C4-2B (cell line): ENCODE measurements at regions not wholly inside any gene's neighbourhood (a gene's known extent, or its start where the extent isn't known, plus 50 kb on each side); places are given as distances from the start of the nearest gene placed in this dataset.

Experiments
- H3K27ac ChIP-seq: fragments of 450-650 bp; 2 replicates; pipeline ENCODE4 v1.5.1; 2017
- ZFX ChIP-seq: fragments of 450-650 bp; IDR thresholded peaks from 2 replicates; pipeline ENCODE4 v1.6.1; 2017
- TF ChIP-seq, protein P1 (sequence below): fragments of 450-650 bp; conservative IDR thresholded peaks from 2 replicates; pipeline ENCODE4 v1.5.1; 2017; ENCODE audit warnings: mild to moderate bottlenecking

DNA sequence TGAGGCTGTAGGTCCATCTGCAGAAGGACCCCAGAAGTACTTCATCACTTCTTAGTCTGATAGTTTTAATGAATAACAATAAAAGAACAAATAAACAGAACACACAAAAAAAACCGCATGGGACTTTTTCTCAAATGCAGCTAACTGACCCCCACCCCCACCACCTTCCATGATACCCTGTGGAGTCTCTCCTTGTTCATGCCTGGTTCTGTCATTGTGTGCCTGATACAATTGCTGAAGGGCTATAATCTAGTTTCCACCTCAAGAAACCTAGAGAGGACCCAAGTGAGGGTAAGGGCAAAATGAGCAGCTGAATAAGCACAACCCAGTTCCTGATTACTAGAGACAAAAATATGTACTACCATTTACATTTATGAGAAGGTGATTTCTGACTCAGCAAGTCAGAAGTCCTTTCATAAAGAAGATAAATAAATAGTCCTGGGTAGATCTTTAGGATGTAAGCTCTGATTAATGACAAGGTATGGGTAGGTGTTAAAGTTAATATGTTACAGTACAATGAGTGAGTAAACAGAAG lies 155.1 kb downstream of the TMA16 start:
- H3K27ac ChIP-seq, result no peak overlapping the region
- TF ChIP-seq, protein P1, sequence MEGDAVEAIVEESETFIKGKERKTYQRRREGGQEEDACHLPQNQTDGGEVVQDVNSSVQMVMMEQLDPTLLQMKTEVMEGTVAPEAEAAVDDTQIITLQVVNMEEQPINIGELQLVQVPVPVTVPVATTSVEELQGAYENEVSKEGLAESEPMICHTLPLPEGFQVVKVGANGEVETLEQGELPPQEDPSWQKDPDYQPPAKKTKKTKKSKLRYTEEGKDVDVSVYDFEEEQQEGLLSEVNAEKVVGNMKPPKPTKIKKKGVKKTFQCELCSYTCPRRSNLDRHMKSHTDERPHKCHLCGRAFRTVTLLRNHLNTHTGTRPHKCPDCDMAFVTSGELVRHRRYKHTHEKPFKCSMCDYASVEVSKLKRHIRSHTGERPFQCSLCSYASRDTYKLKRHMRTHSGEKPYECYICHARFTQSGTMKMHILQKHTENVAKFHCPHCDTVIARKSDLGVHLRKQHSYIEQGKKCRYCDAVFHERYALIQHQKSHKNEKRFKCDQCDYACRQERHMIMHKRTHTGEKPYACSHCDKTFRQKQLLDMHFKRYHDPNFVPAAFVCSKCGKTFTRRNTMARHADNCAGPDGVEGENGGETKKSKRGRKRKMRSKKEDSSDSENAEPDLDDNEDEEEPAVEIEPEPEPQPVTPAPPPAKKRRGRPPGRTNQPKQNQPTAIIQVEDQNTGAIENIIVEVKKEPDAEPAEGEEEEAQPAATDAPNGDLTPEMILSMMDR, result no peak
- TF ChIP-seq ZFX, result no peak

DNA sequence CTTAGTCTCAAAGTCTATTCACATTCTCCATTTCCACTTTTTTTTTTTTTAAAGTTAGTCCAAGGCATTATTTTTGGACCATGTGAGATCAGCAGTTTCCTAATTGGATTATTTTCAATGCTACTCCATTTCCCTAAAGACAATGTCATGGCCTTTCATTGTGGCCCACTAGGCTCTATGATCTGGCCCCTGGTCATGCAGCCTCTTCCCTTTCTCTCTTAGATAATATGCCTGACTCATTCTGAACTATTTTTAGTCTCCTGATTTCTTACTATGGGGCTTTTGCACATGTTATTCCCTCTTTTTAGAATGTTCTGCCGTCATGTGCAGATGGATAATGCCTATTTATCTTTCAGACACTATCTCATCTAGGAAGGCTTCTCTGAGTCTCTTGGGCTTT lies 157.3 kb downstream of the TMA16 start:
- TF ChIP-seq ZFX, result no peak
- TF ChIP-seq, protein P1, result no peak
- H3K27ac ChIP-seq, result no peak overlapping the region

DNA sequence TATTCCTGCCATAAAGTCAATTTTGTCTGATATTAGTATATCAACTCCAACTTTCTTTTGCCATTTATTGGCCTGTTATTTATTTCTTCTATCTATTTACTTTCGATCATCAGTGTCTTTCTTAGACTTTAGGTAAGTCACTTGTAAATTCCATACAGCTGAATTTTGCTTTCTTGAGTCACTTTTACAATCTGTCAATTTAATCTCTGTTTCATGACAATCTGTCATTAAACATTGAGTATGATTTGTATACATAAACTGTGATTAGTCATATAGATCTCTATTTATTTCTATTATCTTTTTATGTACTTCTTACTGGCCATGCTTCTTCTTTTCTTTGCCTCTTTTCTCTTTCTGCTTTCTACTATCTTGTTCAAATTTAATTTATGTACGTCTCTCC lies 160.1 kb downstream of the TMA16 start:
- H3K27ac ChIP-seq, result no peak overlapping the region
- TF ChIP-seq, protein P1, result no peak
- no peak for TF ChIP-seq ZFX

GRCh38 chr4:163660636-163661035 lies 166.1 kb downstream of the TMA16 start:
- TF ChIP-seq, protein P1, result no peak
- no peak for TF ChIP-seq ZFX
- H3K27ac ChIP-seq, result no peak overlapping the region

- no peak for TF ChIP-seq ZFX
- TF ChIP-seq, protein P1, result no peak
- H3K27ac ChIP-seq, result no peak overlapping the region
These were observed 168.3 kb downstream of the TMA16 start for GRCh38 chr4:163662768-163663167.

DNA sequence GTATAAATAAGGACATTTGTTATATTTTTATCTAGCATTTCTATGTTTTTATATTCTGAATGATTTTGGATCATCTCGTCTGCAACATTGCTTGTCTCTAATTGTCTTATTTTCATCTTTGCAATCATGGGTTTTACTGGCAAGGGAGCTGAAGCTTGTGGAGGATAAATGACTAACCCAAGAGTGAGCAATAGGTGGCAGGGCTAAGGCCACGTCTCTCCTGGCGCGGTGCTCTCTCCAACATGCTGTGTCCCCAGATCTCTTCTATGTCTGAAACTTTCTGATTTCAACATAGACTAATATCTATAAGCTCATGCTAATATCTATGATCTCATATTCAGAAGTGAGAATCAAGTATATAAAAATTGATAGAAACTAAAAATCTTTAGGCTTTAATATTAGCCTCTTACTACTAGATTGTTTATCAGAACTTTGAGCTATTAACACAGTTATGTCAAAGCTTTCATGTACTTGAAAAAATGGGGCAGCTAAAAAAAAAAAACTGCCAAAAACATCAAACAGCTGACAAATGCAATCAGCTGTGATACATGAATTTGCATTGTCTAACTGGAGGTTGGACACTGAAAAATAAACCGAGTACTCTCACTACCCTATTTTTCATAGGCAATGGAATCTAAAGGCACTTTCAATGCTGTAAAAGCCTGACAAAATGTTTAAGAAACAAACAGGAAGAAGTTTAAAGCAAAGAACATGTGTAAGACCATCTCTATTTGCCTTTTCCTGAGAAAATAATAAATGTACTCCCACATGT lies 169.2 kb downstream of the TMA16 start:
- H3K27ac ChIP-seq, result no peak overlapping the region

DNA sequence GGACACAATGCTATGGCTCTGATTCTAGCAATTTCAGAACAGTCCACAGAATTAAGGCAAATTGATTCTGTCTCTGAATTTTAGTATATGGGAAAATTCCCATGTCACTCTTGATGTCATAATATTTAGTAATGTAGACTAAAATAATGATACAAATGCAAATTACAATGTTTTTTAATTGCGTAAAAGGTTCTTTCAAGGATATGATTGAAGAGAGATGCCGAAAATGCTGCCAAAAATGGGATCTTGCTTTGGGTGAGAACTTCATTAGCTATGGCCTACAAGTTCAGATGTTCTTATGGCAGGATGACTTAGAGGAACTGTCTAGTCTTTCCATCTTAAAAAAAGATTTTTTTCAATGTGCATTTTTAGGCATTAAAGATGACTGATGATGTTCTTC lies 170.6 kb downstream of the TMA16 start:
- no peak overlapping the region for H3K27ac ChIP-seq
- TF ChIP-seq ZFX, result no peak
- TF ChIP-seq, protein P1, result no peak

More for the DNA sequence above, 169.2 kb downstream of the TMA16 start:
- TF ChIP-seq, protein P1, result no peak
- TF ChIP-seq ZFX, result no peak
